Natural killer cell (primary cell): ENCODE measurements at regions not wholly inside any gene's neighbourhood (a gene's known extent, or its start where the extent isn't known, plus 50 kb on each side); places are given as distances from the start of the nearest gene placed in this dataset.

Experiments used
- ATAC-seq, 3 donors: fragments of 150-1000 bp in 2 of 3; fragments of 200-7000 bp in 1 of 3; cut with Tn5 transposase; 1 replicate in 1 of 3; 2 replicates in 2 of 3; pipeline ENCODE4 v1.10.0; 2021; ENCODE audit warnings: mild to moderate bottlenecking in 2 of 3, moderate library complexity in 2 of 3
- DNase-seq, 2 donors: peaks; one replicate each; pipeline versions ENCODE4 v3.0.0 to v3.0.0-alpha.2; 2013 to 2021; ENCODE audit warnings: mixed read lengths in 1 of 2
- H3K27ac ChIP-seq: one replicate; pipeline ENCODE4 v1.5.1; 2013; ENCODE audit warnings: mild to moderate bottlenecking, low read length
- H3K27me3 ChIP-seq: one replicate; pipeline ENCODE4 v1.6.1; 2013; ENCODE audit warnings: low read length; ENCODE audit not compliant: control insufficient read depth, insufficient read depth
- H3K36me3 ChIP-seq: one replicate; pipeline ENCODE4 v1.6.1; 2013; ENCODE audit warnings: low read length; ENCODE audit not compliant: control insufficient read depth, insufficient read depth
- H3K4me1 ChIP-seq: one replicate; pipeline ENCODE4 v1.6.1; 2013; ENCODE audit warnings: low read length; ENCODE audit not compliant: control insufficient read depth, insufficient read depth
- H3K4me3 ChIP-seq: one replicate; pipeline ENCODE4 v1.5.1; 2013; ENCODE audit warnings: low read length
- H3K9me3 ChIP-seq: one replicate; pipeline ENCODE4 v1.6.1; 2013; ENCODE audit warnings: low read length; ENCODE audit not compliant: control insufficient read depth, insufficient read depth
- H3K27ac Mint-ChIP-seq, 2 donors: one replicate each; pipeline ENCODE4 v1.8.0; 2022; ENCODE audit warnings: mild to moderate bottlenecking in 2 of 2, mixed read lengths in 2 of 2, moderate library complexity in 1 of 2
- H3K27me3 Mint-ChIP-seq, 2 donors: one replicate each; pipeline ENCODE4 v1.8.0; 2022; ENCODE audit warnings: low read depth in 2 of 2, mixed read lengths in 2 of 2
- H3K36me3 Mint-ChIP-seq: one replicate; pipeline ENCODE4 v1.8.0; 2022; ENCODE audit warnings: mixed read lengths
- H3K4me1 Mint-ChIP-seq, 2 donors: one replicate each; pipeline ENCODE4 v1.8.0; 2022; ENCODE audit warnings: mixed read lengths in 2 of 2
- H3K4me3 Mint-ChIP-seq: one replicate; pipeline ENCODE4 v1.8.0; 2022; ENCODE audit warnings: mild to moderate bottlenecking, moderate library complexity, mixed read lengths
- H3K9me3 Mint-ChIP-seq, 2 donors: one replicate each; pipeline ENCODE4 v1.8.0; 2022; ENCODE audit warnings: mixed read lengths in 2 of 2
- WGBS: methylation state at CpG from one replicate; pipeline ENCODE4 v1.1.7; 2013; ENCODE audit warnings: missing lambda C conversion rate; ENCODE audit not compliant: insufficient coverage; 5-methylcytosine and 5-hydroxymethylcytosine counted together
- intact Hi-C: fragments of 100-400 bp; cut with micrococcal nuclease; formaldehyde crosslinking; loops from one replicate; pipeline ENCODE4 v1.14.2; 2022
- TF ChIP-seq, protein P1 (sequence below): fragments of 200-600 bp; IDR thresholded peaks from one replicate; pipeline ENCODE4 v1.8.0; 2022; ENCODE audit warnings: antibody characterized with exemption

DNA sequence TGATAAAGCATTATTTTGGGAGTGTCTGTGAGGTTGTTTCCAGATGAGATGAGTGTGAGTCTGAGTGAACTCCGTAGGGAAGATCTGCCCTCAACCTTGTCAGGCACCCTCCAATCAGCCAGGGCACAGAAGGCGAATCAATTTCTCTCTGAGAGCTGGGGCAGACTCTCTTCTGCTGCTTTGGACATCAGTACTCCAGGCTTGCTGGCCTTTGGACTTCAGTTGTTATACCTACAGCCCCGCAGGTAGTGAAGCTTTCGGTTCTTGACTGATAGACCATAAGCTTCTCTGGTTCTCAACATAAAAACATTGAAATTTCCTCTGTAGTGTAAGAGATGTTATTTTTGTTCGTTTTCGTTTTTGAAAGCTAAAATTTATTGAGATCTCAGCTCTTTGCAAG lies 71.4 kb downstream of the MAFB start:
- H3K27me3 ChIP-seq = no peaks in the 10 kb centered on the region
- ATAC-seq = no peak
- no peak for DNase-seq
- no peaks in the 10 kb centered on the region for H3K36me3 ChIP-seq
- no peaks in the 10 kb centered on the region for H3K9me3 ChIP-seq
- Mint-ChIP-seq H3K4me1 (no peaks in the 10 kb centered on the region), H3K27ac (no peak overlapping the region), H3K4me3 (no peak overlapping the region), H3K9me3 (no peaks in the 10 kb centered on the region), H3K36me3 (no peaks in the 10 kb centered on the region), H3K27me3 (peaks cover 8 to 25% of the 10 kb centered on the region in 2 donors)
- 88% methylated on average over 5 of the region's 6 CpGs for WGBS
- H3K27ac ChIP-seq = no peak overlapping the region
- intact Hi-C loops = no loop called here
- TF ChIP-seq, protein P1, sequence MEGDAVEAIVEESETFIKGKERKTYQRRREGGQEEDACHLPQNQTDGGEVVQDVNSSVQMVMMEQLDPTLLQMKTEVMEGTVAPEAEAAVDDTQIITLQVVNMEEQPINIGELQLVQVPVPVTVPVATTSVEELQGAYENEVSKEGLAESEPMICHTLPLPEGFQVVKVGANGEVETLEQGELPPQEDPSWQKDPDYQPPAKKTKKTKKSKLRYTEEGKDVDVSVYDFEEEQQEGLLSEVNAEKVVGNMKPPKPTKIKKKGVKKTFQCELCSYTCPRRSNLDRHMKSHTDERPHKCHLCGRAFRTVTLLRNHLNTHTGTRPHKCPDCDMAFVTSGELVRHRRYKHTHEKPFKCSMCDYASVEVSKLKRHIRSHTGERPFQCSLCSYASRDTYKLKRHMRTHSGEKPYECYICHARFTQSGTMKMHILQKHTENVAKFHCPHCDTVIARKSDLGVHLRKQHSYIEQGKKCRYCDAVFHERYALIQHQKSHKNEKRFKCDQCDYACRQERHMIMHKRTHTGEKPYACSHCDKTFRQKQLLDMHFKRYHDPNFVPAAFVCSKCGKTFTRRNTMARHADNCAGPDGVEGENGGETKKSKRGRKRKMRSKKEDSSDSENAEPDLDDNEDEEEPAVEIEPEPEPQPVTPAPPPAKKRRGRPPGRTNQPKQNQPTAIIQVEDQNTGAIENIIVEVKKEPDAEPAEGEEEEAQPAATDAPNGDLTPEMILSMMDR = no peak
- H3K4me1 ChIP-seq = no peaks in the 10 kb centered on the region
- no peak overlapping the region for H3K4me3 ChIP-seq

DNA sequence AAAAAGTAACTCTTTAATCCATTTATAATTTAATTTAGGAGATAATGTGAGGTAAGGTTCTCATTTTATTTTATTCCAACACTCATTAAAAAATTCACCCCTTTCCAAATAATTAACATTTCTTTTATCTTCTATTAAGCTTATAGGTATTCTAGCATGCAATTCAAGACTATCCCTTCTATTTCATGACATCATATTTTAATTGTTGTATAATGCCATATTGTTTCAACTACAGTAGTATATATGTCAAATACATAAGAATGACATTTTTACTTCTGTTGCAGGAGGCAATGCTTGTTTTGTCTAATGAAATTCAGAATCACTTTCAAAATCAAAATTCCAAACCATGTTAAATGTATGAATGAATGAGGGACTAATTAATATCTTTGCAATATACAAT lies 76.2 kb downstream of the MAFB start:
- H3K27ac ChIP-seq = no peak overlapping the region
- intact Hi-C loops = no loop called here
- Mint-ChIP-seq H3K27me3 (peaks cover 10 to 45% of the 10 kb centered on the region in 2 donors), H3K4me1 (no peaks in the 10 kb centered on the region), H3K4me3 (no peak overlapping the region), H3K27ac (no peak overlapping the region), H3K36me3 (no peaks in the 10 kb centered on the region), H3K9me3 (peaks cover 0 to 2% of the 10 kb centered on the region in 2 donors)
- TF ChIP-seq, protein P1 = no peak
- H3K9me3 ChIP-seq = no peaks in the 10 kb centered on the region
- no peak for ATAC-seq
- no peaks in the 10 kb centered on the region for H3K4me1 ChIP-seq
- peaks cover 2% of the 10 kb centered on the region for H3K27me3 ChIP-seq
- no peak overlapping the region for H3K4me3 ChIP-seq
- H3K36me3 ChIP-seq = no peaks in the 10 kb centered on the region
- DNase-seq = no peak

DNA sequence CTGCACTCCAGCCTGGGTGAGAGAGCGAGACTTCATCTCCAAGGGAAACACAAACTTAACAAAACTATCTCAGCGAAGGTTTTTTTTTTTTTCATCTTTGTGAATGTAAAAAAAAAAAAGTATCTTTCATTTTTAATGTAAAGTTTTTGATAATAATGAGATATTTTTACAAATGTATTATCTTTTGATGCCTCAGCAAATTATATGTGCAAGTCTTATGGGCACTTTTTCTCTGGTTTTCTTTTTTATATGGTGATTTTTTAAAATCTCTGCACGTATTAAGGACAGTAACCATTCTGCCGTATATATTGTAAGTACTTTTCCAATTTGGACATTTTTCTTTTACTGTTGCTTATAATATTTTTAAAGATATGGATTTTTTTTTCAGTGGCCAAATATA lies 76.8 kb downstream of the MAFB start:
- H3K36me3 Mint-ChIP-seq = no peaks in the 10 kb centered on the region
- ATAC-seq (no peak), DNase-seq (no peak)
- TF ChIP-seq, protein P1 = no peak
- Histone ChIP-seq H3K4me1 (no peaks in the 10 kb centered on the region), H3K36me3 (no peaks in the 10 kb centered on the region), H3K27me3 (peaks cover 2% of the 10 kb centered on the region), H3K4me3 (no peak overlapping the region), H3K9me3 (no peaks in the 10 kb centered on the region), H3K27ac (no peak overlapping the region)
- no CpG with 5 or more reads among the region's 4 CpGs for WGBS
- no peaks in the 10 kb centered on the region for H3K4me1 Mint-ChIP-seq
- peaks cover 0 to 2% of the 10 kb centered on the region in 2 donors for H3K9me3 Mint-ChIP-seq
- H3K27ac Mint-ChIP-seq = no peak overlapping the region
- H3K27me3 Mint-ChIP-seq = peaks cover 8 to 46% of the 10 kb centered on the region in 2 donors
- intact Hi-C loops = no loop called here
- no peak overlapping the region for H3K4me3 Mint-ChIP-seq

DNA sequence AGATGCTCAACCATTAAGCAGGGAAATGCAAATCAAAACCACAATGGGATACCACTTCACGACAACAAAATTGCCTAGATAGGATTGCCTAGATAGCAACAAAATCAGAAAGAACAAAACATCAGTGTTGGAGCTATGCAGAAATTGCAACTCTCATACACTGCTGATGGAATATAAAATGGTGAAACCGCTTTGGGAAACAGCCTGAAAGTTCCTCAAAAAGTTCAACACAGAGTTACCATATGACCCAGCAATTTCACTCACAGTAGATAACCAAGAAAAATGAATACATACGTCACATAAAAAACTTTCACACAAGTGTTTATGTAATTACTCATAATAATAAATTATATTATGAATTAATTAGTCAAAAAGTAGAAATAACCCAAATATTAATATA lies 78.3 kb downstream of the MAFB start:
- ATAC-seq (no peak), DNase-seq (no peak)
- Mint-ChIP-seq H3K27ac (no peak overlapping the region), H3K4me1 (no peaks in the 10 kb centered on the region), H3K4me3 (no peak overlapping the region), H3K36me3 (no peaks in the 10 kb centered on the region), H3K27me3 (peaks cover 4 to 36% of the 10 kb centered on the region in 2 donors), H3K9me3 (peaks cover 0 to 2% of the 10 kb centered on the region in 2 donors)
- Histone ChIP-seq H3K27ac (no peak overlapping the region), H3K27me3 (peaks cover 2% of the 10 kb centered on the region), H3K4me3 (no peak overlapping the region), H3K9me3 (no peaks in the 10 kb centered on the region), H3K36me3 (no peaks in the 10 kb centered on the region), H3K4me1 (no peaks in the 10 kb centered on the region)
- TF ChIP-seq, protein P1 = no peak
- 75% methylated on average over 2 of the region's 3 CpGs for WGBS
- intact Hi-C loops = no loop called here
